Keratinocyte (primary cell): ENCODE measurements at regions not wholly inside any gene's neighbourhood (a gene's known extent, or its start where the extent isn't known, plus 50 kb on each side); places are given as distances from the start of the nearest gene placed in this dataset.

ENCODE experiments used
- DNase-seq: peaks from one replicate; pipeline ENCODE4 v3.0.0-alpha.2; 2011; ENCODE audit warnings: low read depth, missing footprints, low spot score
- FAIRE-seq: peaks from 2 replicates; lab custom pipeline; 2011; peaks lifted over from hg19 to GRCh38; lab: Jason Lieb, UNC
- H2AFZ ChIP-seq: 2 replicates; pipeline ENCODE4 v1.6.0; 2012; ENCODE audit warnings: low read length, control low read depth, inconsistent platforms; ENCODE audit not compliant: control insufficient read depth
- H3K27ac ChIP-seq: 2 replicates; pipeline ENCODE4 v1.5.1; 2011; ENCODE audit warnings: low read length; ENCODE audit not compliant: control insufficient read depth, insufficient read depth
- H3K27me3 ChIP-seq: 3 replicates; pipeline ENCODE4 v1.6.0; 2011; ENCODE audit warnings: low read length; ENCODE audit not compliant: control insufficient read depth, insufficient read depth; ENCODE audit errors: extremely low read depth
- H3K36me3 ChIP-seq, 2 experiments: 2 replicates in 1 of 2; 3 replicates in 1 of 2; pipeline ENCODE4 v1.5.1; 2011; ENCODE audit warnings: low read length in 2 of 2, mild to moderate bottlenecking in 1 of 2; ENCODE audit not compliant: control insufficient read depth in 2 of 2, insufficient read depth in 2 of 2; ENCODE audit errors: extremely low read depth in 1 of 2
- H3K4me1 ChIP-seq: 3 replicates; pipeline ENCODE4 v1.5.1; 2011; ENCODE audit warnings: low read length; ENCODE audit not compliant: control insufficient read depth, insufficient read depth; ENCODE audit errors: extremely low read depth
- H3K4me2 ChIP-seq: 3 replicates; pipeline ENCODE4 v1.6.0; 2011; ENCODE audit warnings: low read depth, low read length; ENCODE audit not compliant: control insufficient read depth, insufficient read depth; ENCODE audit errors: extremely low read depth
- H3K4me3 ChIP-seq, 3 experiments: fragments of 200-600 bp in 1 of 3; sonication (generic) in 1 of 3; 2 replicates in 2 of 3; 3 replicates in 1 of 3; pipeline ENCODE4 v1.5.1; 2011 to 2016; ENCODE audit warnings: low read length in 3 of 3, mild to moderate bottlenecking in 3 of 3, control low read depth in 2 of 3, inconsistent platforms in 1 of 3, low read depth in 1 of 3, mixed read lengths in 1 of 3, mixed run types in 1 of 3, moderate library complexity in 1 of 3; ENCODE audit not compliant: control insufficient read depth in 2 of 3, insufficient read depth in 2 of 3; ENCODE audit errors: extremely low read depth in 1 of 3
- H3K79me2 ChIP-seq: 2 replicates; pipeline ENCODE4 v1.6.0; 2012; ENCODE audit warnings: low read length; ENCODE audit not compliant: control insufficient read depth, insufficient read depth
- H3K9ac ChIP-seq: 3 replicates; pipeline ENCODE4 v1.6.0; 2011; ENCODE audit warnings: low read length; ENCODE audit not compliant: control insufficient read depth, insufficient read depth; ENCODE audit errors: extremely low read depth
- H3K9me1 ChIP-seq: 3 replicates; pipeline ENCODE4 v1.6.0; 2011; ENCODE audit warnings: low read length; ENCODE audit not compliant: control insufficient read depth, insufficient read depth; ENCODE audit errors: extremely low read depth
- H3K9me3 ChIP-seq: 2 replicates; pipeline ENCODE4 v1.5.1; 2012; ENCODE audit warnings: low read depth, low read length; ENCODE audit not compliant: control insufficient read depth
- H4K20me1 ChIP-seq: 3 replicates; pipeline ENCODE4 v1.6.0; 2011; ENCODE audit warnings: low read length; ENCODE audit not compliant: control insufficient read depth, insufficient read depth; ENCODE audit errors: extremely low read depth
- CTCF ChIP-seq, 3 experiments: IDR thresholded peaks in 1 of 3; conservative IDR thresholded peaks in 1 of 3; optimal IDR thresholded peaks in 1 of 3; 2 replicates in 2 of 3; 3 replicates in 1 of 3; pipeline versions ENCODE3 to v1.5.1; 2011; ENCODE audit warnings: low read length in 3 of 3, mild to moderate bottlenecking in 3 of 3, moderate library complexity in 2 of 3, control low read depth in 1 of 3, inconsistent platforms in 1 of 3; ENCODE audit not compliant: insufficient read depth in 2 of 3; ENCODE audit errors: extremely low read depth in 1 of 3
- EZH2 ChIP-seq: IDR thresholded peaks from one replicate; pipeline ENCODE4 v1.6.1; 2012; ENCODE audit warnings: inconsistent platforms, mild to moderate bottlenecking, low read length, moderate library complexity
- dilution Hi-C: fragments of 300-500 bp; cut with MboI; formaldehyde crosslinking; loops from one replicate; pipeline ENCODE4 v1.7.0; 2020; ENCODE audit warnings: low sequenced_read_pairs; ENCODE audit not compliant: extremely low pct_ligation_motif_present

DNA sequence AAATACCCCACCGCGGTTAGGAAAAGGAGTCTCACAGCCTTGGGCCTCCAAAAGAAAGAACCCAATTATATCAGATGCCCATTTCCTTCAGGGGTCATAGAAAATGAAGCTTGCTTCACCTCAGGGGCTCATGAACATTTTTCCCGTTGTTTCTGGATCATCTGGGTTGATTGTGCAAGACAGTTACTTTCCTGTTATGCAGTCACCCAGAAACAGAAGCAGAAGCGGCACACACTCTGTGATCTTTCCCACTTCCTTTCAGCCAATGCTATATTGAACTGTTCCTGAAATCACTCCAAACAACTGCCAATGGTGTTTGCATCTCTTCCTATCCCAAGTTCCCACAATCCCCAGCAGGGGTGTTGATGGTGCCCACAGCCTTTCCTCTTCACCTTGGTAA is 295.6 kb upstream of the RASGRP1 start:
- Histone ChIP-seq H3K79me2 (no peaks in the 10 kb centered on the region), H3K9ac (no peak overlapping the region), H3K4me3 (no peak overlapping the region), H3K27me3 (peaks cover 10% of the 10 kb centered on the region), H3K9me1 (no peaks in the 10 kb centered on the region), H4K20me1 (no peaks in the 10 kb centered on the region), H2AFZ (no peak overlapping the region), H3K4me1 (no peaks in the 10 kb centered on the region), H3K4me2 (no peak overlapping the region), H3K9me3 (no peaks in the 10 kb centered on the region), H3K27ac (no peak overlapping the region), H3K36me3 (no peaks in the 10 kb centered on the region)
- DNase-seq (no peak), FAIRE-seq (no peak)
- TF ChIP-seq EZH2 (no peak), CTCF (optimal IDR thresholded peaks at IDR 0.05 in 1 of 3, IDR thresholded peaks at IDR 0.05 in 1 of 3, conservative IDR thresholded peaks at IDR 0.05 in 1 of 3; ENCODE audit: extremely low read depth in 1 of 3, insufficient read depth in 2 of 3, low read length in 3 of 3) (no peak)
- dilution Hi-C loops: no loop called here

GRCh38 chr15:38860674-38861073 is 296.1 kb upstream of the RASGRP1 start:
- H2AFZ ChIP-seq: no peak overlapping the region
- H4K20me1 ChIP-seq: no peaks in the 10 kb centered on the region
- H3K9ac ChIP-seq: no peak overlapping the region
- dilution Hi-C loops: no loop called here
- H3K9me3 ChIP-seq: no peaks in the 10 kb centered on the region
- DNase-seq (no peak), FAIRE-seq (no peak)
- H3K9me1 ChIP-seq: no peaks in the 10 kb centered on the region
- TF ChIP-seq CTCF (optimal IDR thresholded peaks at IDR 0.05 in 1 of 3, IDR thresholded peaks at IDR 0.05 in 1 of 3, conservative IDR thresholded peaks at IDR 0.05 in 1 of 3; ENCODE audit: extremely low read depth in 1 of 3, insufficient read depth in 2 of 3, low read length in 3 of 3) (no peak), EZH2 (no peak)
- no peak overlapping the region for H3K4me2 ChIP-seq
- H3K4me3 ChIP-seq: no peak overlapping the region
- H3K36me3 ChIP-seq: no peaks in the 10 kb centered on the region
- H3K79me2 ChIP-seq: no peaks in the 10 kb centered on the region
- H3K4me1 ChIP-seq: no peaks in the 10 kb centered on the region
- H3K27me3 ChIP-seq: peaks cover 10% of the 10 kb centered on the region
- no peak overlapping the region for H3K27ac ChIP-seq
